Activated T-cell treated with anti-CD3 and anti-CD28 coated beads, Interleukin-2, amount 50 U/mL, for 4 hours (primary cell): ENCODE measurements at regions not wholly inside any gene's neighbourhood (a gene's known extent, or its start where the extent isn't known, plus 50 kb on each side); places are given as distances from the start of the nearest gene placed in this dataset.

Experiments
- ATAC-seq, 2 donors: fragments of 200-7000 bp; cut with Tn5 transposase; one replicate each; pipeline ENCODE4 v1.10.0; 2021
- DNase-seq: peaks from one replicate; pipeline ENCODE4 v3.0.0-alpha.2; 2020
- H3K27me3 Mint-ChIP-seq: one replicate; pipeline ENCODE4 v1.8.0; 2021; ENCODE audit warnings: low read depth, mixed read lengths
- H3K36me3 Mint-ChIP-seq: one replicate; pipeline ENCODE4 v1.8.0; 2022; ENCODE audit warnings: mixed read lengths; ENCODE audit not compliant: insufficient read depth
- H3K4me1 Mint-ChIP-seq: one replicate; pipeline ENCODE4 v1.8.0; 2021; ENCODE audit warnings: low read depth, mixed read lengths
- H3K4me3 Mint-ChIP-seq: one replicate; pipeline ENCODE4 v1.8.0; 2021; ENCODE audit warnings: mild to moderate bottlenecking, moderate library complexity, mixed read lengths
- H3K9me3 Mint-ChIP-seq: one replicate; pipeline ENCODE4 v1.8.0; 2021; ENCODE audit warnings: mixed read lengths

DNA sequence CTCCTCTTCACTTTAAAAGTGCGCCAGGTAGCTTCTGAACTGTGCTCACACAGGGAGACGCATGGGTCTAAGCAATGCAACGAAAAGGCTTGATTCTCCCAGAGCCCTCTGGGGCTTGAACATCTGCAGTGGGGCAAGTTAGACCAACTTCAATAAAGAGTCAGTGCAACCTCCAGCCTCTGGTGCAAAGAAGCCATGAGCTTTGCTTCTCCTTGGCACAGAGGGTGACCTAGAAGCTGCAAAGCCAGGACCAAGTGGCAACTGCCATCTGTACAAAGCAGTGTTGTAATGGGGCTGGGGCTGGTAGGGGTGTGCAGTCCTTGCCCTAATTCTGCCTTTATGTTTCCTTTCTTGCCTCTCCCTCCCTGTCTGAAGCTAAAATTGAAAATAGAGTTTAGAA is 219.0 kb upstream of the CD96 start:
- H3K4me3 Mint-ChIP-seq: no peak overlapping the region
- H3K4me1 Mint-ChIP-seq: peaks cover 37% of the 10 kb centered on the region
- no peaks in the 10 kb centered on the region for H3K36me3 Mint-ChIP-seq
- no peak for DNase-seq
- no peak for ATAC-seq
- no peaks in the 10 kb centered on the region for H3K27me3 Mint-ChIP-seq
- peaks cover 4% of the 10 kb centered on the region for H3K9me3 Mint-ChIP-seq

- Mint-ChIP-seq H3K36me3 (no peaks in the 10 kb centered on the region), H3K4me3 (peak overlapping the region; percentile 59), H3K27me3 (no peaks in the 10 kb centered on the region), H3K9me3 (peaks cover 4% of the 10 kb centered on the region), H3K4me1 (peaks cover 36% of the 10 kb centered on the region)
- ATAC-seq (no peak), DNase-seq (no peak)
Observed at GRCh38 chr3:111324151-111324550, 217.8 kb upstream of the CD96 start.

DNA sequence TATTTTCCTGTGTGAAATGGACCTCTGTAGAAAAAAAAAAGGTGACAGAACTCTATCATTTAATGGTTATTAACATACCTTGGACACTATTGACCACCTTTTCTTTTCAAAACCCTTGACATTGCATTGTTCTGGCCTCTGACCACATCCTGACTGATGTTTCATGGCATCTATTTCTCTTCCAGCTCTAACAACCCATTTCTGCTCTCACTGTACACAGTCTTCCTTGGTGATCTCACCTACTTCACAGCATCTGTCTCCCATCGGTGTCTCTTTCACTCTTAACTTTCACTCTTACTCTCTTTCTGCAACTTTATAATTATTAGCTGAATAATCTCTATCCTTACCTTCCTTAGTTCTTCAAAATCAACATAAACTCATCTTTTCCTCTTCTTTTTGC is 217.4 kb upstream of the CD96 start:
- H3K9me3 Mint-ChIP-seq: peaks cover 4% of the 10 kb centered on the region
- no peaks in the 10 kb centered on the region for H3K27me3 Mint-ChIP-seq
- H3K4me3 Mint-ChIP-seq: peak overlapping the region; percentile 59
- H3K36me3 Mint-ChIP-seq: no peaks in the 10 kb centered on the region
- peaks cover 33% of the 10 kb centered on the region for H3K4me1 Mint-ChIP-seq
- DNase-seq: no peak
- ATAC-seq: peak; percentile 57 to 60

DNA sequence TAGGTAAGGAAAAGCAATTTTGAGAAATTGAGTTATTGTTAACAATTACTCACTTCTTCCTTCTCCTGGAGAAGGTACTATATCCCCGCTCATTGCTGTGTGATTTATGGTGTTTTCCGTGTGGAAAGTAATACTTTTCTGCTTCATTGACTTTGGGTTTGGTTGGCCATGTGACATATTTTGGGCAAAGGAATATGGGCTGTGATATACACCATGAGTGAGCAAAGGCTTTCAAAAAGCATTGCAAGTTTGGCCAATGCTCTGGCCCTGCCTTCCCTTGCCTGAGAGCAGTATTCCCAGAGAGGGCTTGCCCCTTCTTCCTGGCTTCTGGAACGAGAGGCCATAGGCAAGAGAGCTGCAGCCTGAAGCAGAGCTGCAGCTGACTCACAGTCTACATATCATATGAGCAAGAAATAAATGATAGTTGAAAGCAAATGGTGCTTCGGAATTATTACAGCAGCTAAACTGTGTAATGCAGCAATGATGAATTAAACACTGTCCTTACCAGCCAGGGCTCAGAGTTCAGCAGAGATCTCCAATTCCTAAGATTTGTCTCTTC is 216.8 kb upstream of the CD96 start:
- Mint-ChIP-seq H3K9me3 (peaks cover 4% of the 10 kb centered on the region), H3K4me1 (peaks cover 33% of the 10 kb centered on the region), H3K4me3 (no peak overlapping the region), H3K36me3 (no peaks in the 10 kb centered on the region), H3K27me3 (no peaks in the 10 kb centered on the region)
- DNase-seq: no peak
- no peak for ATAC-seq

DNA sequence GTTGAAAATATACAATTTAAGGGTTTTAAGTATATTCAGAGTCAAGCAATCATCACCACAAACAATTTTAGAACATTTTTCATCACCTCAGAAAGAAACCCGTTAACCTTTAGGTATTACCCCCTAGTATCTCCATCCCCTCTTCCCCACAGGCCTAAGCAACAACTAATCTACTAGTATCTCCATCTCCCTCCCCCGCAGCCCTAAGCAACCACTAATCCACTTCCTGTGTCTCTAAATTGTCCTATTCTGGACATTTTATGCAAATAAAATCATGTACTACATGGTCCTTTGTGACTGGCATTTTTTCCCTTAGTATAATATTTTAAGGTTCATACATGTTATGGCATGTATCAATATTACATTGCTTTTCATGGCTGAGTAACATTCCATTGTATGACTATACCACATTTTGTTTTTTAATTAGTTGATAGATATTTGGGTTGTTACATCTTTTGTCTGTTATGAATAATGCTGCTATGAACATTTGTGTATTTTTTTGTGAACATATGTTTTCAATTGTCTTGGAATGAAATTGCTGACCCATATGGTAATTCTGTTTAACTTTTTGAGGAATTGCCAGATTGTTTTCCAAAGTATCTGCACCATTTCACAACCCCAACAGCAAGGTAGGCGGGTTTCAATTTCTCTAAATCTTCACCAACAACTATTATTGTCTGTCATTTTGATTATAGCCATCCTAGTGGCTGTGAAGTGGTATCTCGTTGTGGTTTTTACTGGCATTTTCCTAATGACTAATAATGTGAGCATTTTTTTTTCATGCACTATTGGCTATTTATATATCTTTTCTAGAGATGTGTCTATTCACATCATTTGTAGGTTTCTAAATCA is 215.6 kb upstream of the CD96 start:
- ATAC-seq: peak; percentile 27 to 58
- Mint-ChIP-seq H3K4me3 (no peak overlapping the region), H3K27me3 (no peaks in the 10 kb centered on the region), H3K36me3 (no peaks in the 10 kb centered on the region), H3K9me3 (peaks cover 4% of the 10 kb centered on the region), H3K4me1 (peaks cover 33% of the 10 kb centered on the region)
- no peak for DNase-seq

- Mint-ChIP-seq H3K4me1 (peaks cover 4% of the 10 kb centered on the region), H3K4me3 (no peak overlapping the region), H3K9me3 (peaks cover under 1% of the 10 kb centered on the region), H3K36me3 (no peaks in the 10 kb centered on the region), H3K27me3 (no peaks in the 10 kb centered on the region)
- no peak for ATAC-seq
- DNase-seq: no peak
Observed at GRCh38 chr3:111331306-111331705, 210.7 kb upstream of the CD96 start.

- Mint-ChIP-seq H3K9me3 (no peaks in the 10 kb centered on the region), H3K4me3 (no peak overlapping the region), H3K27me3 (no peaks in the 10 kb centered on the region), H3K4me1 (peaks cover 6% of the 10 kb centered on the region), H3K36me3 (no peaks in the 10 kb centered on the region)
- ATAC-seq: no peak
- DNase-seq: no peak
Observed at GRCh38 chr3:111331912-111332311, 210.1 kb upstream of the CD96 start.

DNA sequence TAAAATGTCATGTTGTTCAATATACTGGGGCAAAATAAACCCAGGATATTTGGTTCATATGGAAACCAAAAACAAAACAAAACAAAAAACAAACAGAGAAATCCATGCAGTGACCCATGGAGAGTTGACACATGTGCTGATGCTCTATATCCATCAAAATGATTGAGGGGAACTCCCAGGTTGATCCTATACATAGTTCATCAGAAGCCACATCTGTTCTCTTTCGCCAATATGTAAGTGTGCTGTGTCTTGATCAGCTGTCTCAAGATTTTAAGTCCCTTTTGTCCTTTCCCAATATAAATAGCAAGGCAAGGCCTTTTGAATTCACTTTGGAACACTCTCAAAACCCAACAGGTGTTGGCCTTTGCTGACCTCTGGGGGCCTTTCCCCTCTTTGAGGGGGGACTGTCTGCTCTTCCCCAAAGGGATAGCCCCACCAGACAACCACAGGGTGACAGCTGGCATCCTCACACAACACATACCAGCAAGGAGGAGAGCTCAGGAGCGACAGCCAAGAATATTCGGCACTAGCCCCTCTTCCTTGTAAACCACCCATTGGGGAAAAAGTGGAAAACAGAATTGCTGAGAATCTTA is 209.4 kb upstream of the CD96 start:
- ATAC-seq (no peak), DNase-seq (no peak)
- no peaks in the 10 kb centered on the region for H3K27me3 Mint-ChIP-seq
- no peaks in the 10 kb centered on the region for H3K9me3 Mint-ChIP-seq
- no peak overlapping the region for H3K4me3 Mint-ChIP-seq
- H3K4me1 Mint-ChIP-seq: peaks cover 6% of the 10 kb centered on the region
- H3K36me3 Mint-ChIP-seq: no peaks in the 10 kb centered on the region

DNA sequence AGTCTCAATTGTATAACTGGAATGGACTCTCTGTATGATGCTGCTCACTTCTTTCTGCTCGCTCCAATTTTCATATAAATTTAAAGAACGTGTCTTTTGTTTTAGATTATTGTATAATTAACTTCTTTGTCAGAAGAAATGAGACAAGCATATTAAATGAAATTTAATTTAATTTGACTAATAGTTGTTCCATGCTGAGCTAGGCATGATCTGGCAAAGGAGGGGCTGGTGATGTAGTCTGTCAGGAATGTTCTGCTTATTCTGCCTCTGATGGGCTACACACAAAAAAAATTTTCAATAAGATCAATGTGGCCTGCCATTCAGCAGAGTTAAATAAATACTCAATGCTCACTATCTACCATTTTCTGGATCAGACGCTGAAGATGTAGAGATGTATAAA is 208.4 kb upstream of the CD96 start:
- no peak overlapping the region for H3K4me3 Mint-ChIP-seq
- H3K9me3 Mint-ChIP-seq: no peaks in the 10 kb centered on the region
- H3K36me3 Mint-ChIP-seq: no peaks in the 10 kb centered on the region
- DNase-seq (no peak), ATAC-seq (no peak)
- H3K27me3 Mint-ChIP-seq: no peaks in the 10 kb centered on the region
- H3K4me1 Mint-ChIP-seq: peaks cover 9% of the 10 kb centered on the region

GRCh38 chr3:111335512-111336303 is 206.3 kb upstream of the CD96 start:
- ATAC-seq: peak in 1 of 2 donors; percentile 28
- Mint-ChIP-seq H3K36me3 (peaks cover 3% of the 10 kb centered on the region), H3K4me3 (no peak overlapping the region), H3K4me1 (peaks cover 9% of the 10 kb centered on the region), H3K9me3 (peaks cover 8% of the 10 kb centered on the region), H3K27me3 (no peaks in the 10 kb centered on the region)
- DNase-seq: no peak

DNA sequence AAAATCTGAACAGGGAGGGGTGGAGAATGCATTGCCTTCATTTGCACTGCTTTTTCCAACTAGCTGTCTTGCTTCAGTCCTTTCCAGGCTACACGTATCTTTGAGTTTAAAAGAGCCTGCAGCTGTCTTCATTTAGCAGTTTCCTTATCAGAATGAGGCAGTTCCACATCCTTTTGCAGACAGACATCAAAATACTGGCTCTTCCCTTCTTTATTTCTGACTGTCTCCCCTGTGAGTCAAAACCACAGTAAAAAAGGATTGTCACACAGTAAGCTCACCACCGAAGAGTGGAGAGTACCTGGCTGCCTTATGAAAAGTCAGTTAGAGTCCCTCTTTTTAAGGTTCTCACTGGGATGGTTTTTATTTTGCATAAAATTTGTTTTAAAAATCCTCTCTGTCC is 205.5 kb upstream of the CD96 start:
- ATAC-seq: peak; percentile 71 to 75
- Mint-ChIP-seq H3K4me3 (no peak overlapping the region), H3K27me3 (no peaks in the 10 kb centered on the region)

DNA sequence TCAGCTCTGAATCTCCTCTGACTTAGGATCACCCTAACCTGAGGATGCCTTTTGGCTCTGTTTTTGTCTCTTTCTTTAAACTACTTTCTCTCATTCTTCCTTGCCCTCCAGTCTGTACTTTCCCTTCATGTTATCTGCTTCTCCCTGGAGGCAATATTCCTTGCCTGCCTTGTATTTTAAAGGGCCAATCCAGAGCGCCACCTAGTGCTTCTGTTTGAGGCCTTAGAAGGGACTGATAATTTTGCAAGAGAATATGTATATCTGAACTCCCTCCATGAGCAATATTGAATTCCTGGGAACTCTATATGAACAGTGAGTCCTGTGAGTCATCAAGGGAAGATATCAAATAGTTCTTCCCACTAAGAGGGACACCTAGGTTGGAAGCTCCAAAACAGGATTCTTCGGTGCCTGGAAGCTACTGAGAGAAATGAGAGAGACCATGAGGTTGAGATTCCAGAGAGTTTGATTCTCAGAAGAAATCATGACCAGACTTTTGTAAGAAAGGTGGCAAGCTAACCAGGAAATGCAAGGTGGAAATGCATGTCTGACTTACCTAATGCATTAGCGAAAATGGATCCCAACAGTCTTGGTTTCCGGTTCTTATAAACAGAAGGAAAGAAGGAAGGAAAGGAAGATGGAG is 203.8 kb upstream of the CD96 start:
- no peak overlapping the region for H3K4me3 Mint-ChIP-seq
- no peaks in the 10 kb centered on the region for H3K27me3 Mint-ChIP-seq
- peaks cover 9% of the 10 kb centered on the region for H3K4me1 Mint-ChIP-seq
- peak; percentile 46 to 50 for ATAC-seq
- H3K9me3 Mint-ChIP-seq: peaks cover 17% of the 10 kb centered on the region
- peaks cover 3% of the 10 kb centered on the region for H3K36me3 Mint-ChIP-seq
- peak; percentile 33 for DNase-seq

More for the DNA sequence above, 205.5 kb upstream of the CD96 start:
- Mint-ChIP-seq H3K36me3 (peaks cover 3% of the 10 kb centered on the region), H3K9me3 (peaks cover 11% of the 10 kb centered on the region), H3K4me1 (peaks cover 9% of the 10 kb centered on the region)
- no peak for DNase-seq

DNA sequence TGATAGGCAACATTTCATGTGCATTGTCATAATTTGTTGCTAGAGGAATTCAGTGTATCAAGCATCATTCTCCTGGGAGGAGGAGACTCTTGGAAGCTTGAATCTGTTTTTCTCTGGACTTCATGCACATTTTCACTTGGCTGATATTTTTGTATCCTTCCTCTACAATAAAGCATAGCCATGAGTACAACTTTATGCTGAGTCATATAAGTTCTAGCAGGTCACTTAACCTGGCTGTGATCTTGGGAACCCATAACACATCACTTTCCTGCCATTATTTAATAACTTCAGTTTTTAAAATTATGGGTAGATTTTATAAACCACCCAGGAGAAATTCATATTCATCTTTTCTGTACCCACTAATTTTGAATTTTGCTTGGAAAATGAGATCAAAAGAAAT is 203.0 kb upstream of the CD96 start:
- H3K36me3 Mint-ChIP-seq: peaks cover 3% of the 10 kb centered on the region

DNA sequence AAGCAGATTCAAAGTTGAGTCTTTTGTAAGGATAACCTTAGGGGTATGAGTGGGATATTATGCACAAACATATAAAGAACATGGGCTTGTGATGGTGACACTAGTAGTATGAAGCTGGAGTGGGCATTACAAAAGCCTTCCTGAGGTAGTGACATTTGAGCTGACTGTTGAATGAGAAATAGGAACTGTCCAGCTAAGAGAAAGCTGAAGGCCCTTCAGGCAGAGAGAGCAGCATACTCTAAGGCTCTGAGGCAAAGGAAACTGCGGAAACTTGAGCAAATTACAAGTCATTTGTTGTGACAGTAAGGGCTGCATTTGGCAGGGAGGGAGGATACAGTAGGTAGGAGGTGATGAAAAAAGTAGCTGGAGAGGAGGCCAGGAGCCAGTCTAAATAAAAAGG is 190.7 kb upstream of the CD96 start:
- Mint-ChIP-seq H3K27me3 (peaks cover 3% of the 10 kb centered on the region), H3K9me3 (peaks cover 8% of the 10 kb centered on the region)
- DNase-seq: no peak

More for the DNA sequence above, 203.0 kb upstream of the CD96 start:
- peaks cover 9% of the 10 kb centered on the region for H3K4me1 Mint-ChIP-seq
- peaks cover 17% of the 10 kb centered on the region for H3K9me3 Mint-ChIP-seq
- DNase-seq (no peak), ATAC-seq (no peak)
- no peak overlapping the region for H3K4me3 Mint-ChIP-seq
- no peaks in the 10 kb centered on the region for H3K27me3 Mint-ChIP-seq

More for the DNA sequence above, 190.7 kb upstream of the CD96 start:
- ATAC-seq: no peak
- no peaks in the 10 kb centered on the region for H3K36me3 Mint-ChIP-seq
- no peak overlapping the region for H3K4me3 Mint-ChIP-seq
- no peaks in the 10 kb centered on the region for H3K4me1 Mint-ChIP-seq
